ENCODE measurements at regions not wholly inside any gene's neighbourhood (a gene's known extent, or its start where the extent isn't known, plus 50 kb on each side); places are given as distances from the start of the nearest gene placed in this dataset.

GRCh38 chr1:198861636-198862035, 222.8 kb downstream of the PTPRC start:
- DNase-seq (ENCODE audit: low read depth, low spot score) = no peak
- Mint-ChIP-seq H3K9me3 (no peaks in the 10 kb centered on the region), H3K4me1 (peaks cover 16% of the 10 kb centered on the region), H3K27me3 (ENCODE audit: low read depth) (no peaks in the 10 kb centered on the region), H3K36me3 (ENCODE audit: low read depth) (peaks cover 18% of the 10 kb centered on the region), H3K4me3 (no peak overlapping the region), H3K27ac (ENCODE audit: unreplicated experiment) (no peak overlapping the region)
- TF ChIP-seq CTCF (conservative IDR thresholded peaks at IDR 0.05) = no peak

- peaks cover 16% of the 10 kb centered on the region for H3K4me1 Mint-ChIP-seq
- TF ChIP-seq CTCF (conservative IDR thresholded peaks at IDR 0.05) = no peak
- no peak overlapping the region for H3K4me3 Mint-ChIP-seq
- no peak overlapping the region for H3K27ac Mint-ChIP-seq (ENCODE audit: unreplicated experiment)
- peaks cover 2% of the 10 kb centered on the region for H3K36me3 Mint-ChIP-seq (ENCODE audit: low read depth)
- H3K27me3 Mint-ChIP-seq (ENCODE audit: low read depth) = no peaks in the 10 kb centered on the region
- no peak for DNase-seq (ENCODE audit: low read depth, low spot score)
- no peaks in the 10 kb centered on the region for H3K9me3 Mint-ChIP-seq
These were observed 225.9 kb downstream of the PTPRC start for GRCh38 chr1:198864695-198865094.

GRCh38 chr1:198865319-198865718, 226.5 kb downstream of the PTPRC start:
- TF ChIP-seq CTCF (conservative IDR thresholded peaks at IDR 0.05) = no peak
- Mint-ChIP-seq H3K4me3 (no peak overlapping the region), H3K36me3 (ENCODE audit: low read depth) (peaks cover 5% of the 10 kb centered on the region), H3K27me3 (ENCODE audit: low read depth) (no peaks in the 10 kb centered on the region), H3K27ac (ENCODE audit: unreplicated experiment) (no peak overlapping the region), H3K4me1 (peaks cover 11% of the 10 kb centered on the region), H3K9me3 (no peaks in the 10 kb centered on the region)
- no peak for DNase-seq (ENCODE audit: low read depth, low spot score)

GRCh38 chr1:198867182-198867581, 228.3 kb downstream of the PTPRC start:
- no peak for TF ChIP-seq CTCF (conservative IDR thresholded peaks at IDR 0.05)
- no peaks in the 10 kb centered on the region for H3K27me3 Mint-ChIP-seq (ENCODE audit: low read depth)
- peaks cover 17% of the 10 kb centered on the region for H3K36me3 Mint-ChIP-seq (ENCODE audit: low read depth)
- H3K27ac Mint-ChIP-seq (ENCODE audit: unreplicated experiment) = no peak overlapping the region
- H3K4me1 Mint-ChIP-seq = peaks cover 2% of the 10 kb centered on the region
- DNase-seq (ENCODE audit: low read depth, low spot score) = no peak
- no peak overlapping the region for H3K4me3 Mint-ChIP-seq
- no peaks in the 10 kb centered on the region for H3K9me3 Mint-ChIP-seq

GRCh38 chr1:198873696-198874230, 234.9 kb downstream of the PTPRC start:
- Mint-ChIP-seq H3K4me1 (peaks cover 15% of the 10 kb centered on the region), H3K27ac (ENCODE audit: unreplicated experiment) (peak overlapping the region; percentile 81), H3K27me3 (ENCODE audit: low read depth) (no peaks in the 10 kb centered on the region), H3K4me3 (no peak overlapping the region), H3K36me3 (ENCODE audit: low read depth) (peaks cover 27% of the 10 kb centered on the region), H3K9me3 (no peaks in the 10 kb centered on the region)
- DNase-seq (ENCODE audit: low read depth, low spot score) = no peak
- TF ChIP-seq CTCF (conservative IDR thresholded peaks at IDR 0.05) = no peak

Measured in neural crest cell (in vitro differentiated cells).